Fibroblast of pulmonary artery (primary cell): ENCODE measurements at regions not wholly inside any gene's neighbourhood (a gene's known extent, or its start where the extent isn't known, plus 50 kb on each side); places are given as distances from the start of the nearest gene placed in this dataset.

Source experiments
- DNase-seq: peaks from one replicate; pipeline ENCODE4 v3.0.0-alpha.2; 2010; ENCODE audit warnings: low read depth
- H3K4me3 ChIP-seq: replicated peaks from 2 replicates; pipeline ENCODE4 v1.5.1; 2011; ENCODE audit warnings: low read depth, mild to moderate bottlenecking, control low read depth, low read length, moderate library complexity
- TF ChIP-seq, protein P1 (sequence below): IDR thresholded peaks from 2 replicates; pipeline ENCODE4 v1.5.1; 2011; ENCODE audit warnings: mild to moderate bottlenecking, control low read depth, low read length, inconsistent platforms; ENCODE audit errors: missing control alignments

DNA sequence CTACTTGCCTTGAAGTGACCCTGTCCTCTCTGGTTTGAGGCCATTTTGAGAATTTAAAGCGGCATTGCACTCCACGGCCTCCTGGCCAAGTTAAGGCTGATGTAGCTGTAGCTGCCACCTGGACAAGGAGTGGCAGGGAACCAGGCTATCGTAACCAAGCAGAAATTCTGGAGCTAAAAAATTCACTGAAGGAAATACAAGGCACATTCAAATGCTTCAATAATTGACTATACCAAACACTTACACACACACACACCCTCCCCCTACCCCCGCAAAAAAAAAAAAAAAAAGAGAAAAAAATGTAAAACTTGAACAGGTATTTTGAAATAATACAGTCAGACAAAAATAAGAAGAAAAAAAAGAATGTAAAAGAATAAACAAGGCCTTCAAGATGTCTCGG is 409.0 kb upstream of the SEMA3A start:
- TF ChIP-seq, protein P1, sequence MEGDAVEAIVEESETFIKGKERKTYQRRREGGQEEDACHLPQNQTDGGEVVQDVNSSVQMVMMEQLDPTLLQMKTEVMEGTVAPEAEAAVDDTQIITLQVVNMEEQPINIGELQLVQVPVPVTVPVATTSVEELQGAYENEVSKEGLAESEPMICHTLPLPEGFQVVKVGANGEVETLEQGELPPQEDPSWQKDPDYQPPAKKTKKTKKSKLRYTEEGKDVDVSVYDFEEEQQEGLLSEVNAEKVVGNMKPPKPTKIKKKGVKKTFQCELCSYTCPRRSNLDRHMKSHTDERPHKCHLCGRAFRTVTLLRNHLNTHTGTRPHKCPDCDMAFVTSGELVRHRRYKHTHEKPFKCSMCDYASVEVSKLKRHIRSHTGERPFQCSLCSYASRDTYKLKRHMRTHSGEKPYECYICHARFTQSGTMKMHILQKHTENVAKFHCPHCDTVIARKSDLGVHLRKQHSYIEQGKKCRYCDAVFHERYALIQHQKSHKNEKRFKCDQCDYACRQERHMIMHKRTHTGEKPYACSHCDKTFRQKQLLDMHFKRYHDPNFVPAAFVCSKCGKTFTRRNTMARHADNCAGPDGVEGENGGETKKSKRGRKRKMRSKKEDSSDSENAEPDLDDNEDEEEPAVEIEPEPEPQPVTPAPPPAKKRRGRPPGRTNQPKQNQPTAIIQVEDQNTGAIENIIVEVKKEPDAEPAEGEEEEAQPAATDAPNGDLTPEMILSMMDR = no peak
- no peak for DNase-seq
- no peak overlapping the region for H3K4me3 ChIP-seq

DNA sequence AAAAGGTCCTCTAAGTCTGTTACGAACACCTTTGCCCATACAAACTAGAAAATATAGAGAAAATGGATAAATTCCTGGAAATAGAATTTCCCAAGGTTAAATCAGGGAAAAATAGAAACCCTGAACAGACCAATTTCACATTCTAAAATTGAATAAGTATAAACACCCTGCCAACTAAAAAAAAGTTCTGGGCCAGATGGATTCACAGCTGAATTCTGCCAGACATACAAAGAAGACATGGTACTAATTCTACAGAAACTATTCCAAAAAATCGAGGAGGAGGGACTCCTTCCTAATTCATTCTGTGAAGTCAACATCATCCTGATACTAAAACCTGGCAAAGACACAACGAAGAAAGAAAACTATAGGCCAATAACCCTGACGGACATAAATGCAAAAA is 400.4 kb upstream of the SEMA3A start:
- TF ChIP-seq, protein P1 = no peak
- no peak for DNase-seq
- H3K4me3 ChIP-seq = no peak overlapping the region

DNA sequence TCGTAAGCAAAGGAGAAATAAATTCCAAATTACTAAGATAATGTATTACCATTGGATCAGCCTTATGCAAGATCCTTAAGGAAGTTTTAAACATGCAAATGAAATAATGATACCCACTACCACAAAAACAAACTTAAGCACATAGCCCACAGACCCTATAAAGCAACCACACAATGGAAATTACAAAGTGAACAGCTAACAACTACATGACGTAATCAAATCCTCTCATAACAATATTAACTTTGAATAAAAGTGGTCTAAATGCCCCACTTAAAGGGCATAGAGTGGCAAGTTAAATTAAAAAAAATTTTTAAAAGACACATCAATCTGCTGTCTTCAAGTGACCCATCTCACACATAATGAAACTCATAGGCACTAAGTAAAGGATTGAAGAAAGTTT is 397.3 kb upstream of the SEMA3A start:
- no peak overlapping the region for H3K4me3 ChIP-seq
- no peak for DNase-seq
- TF ChIP-seq, protein P1 = no peak

DNA sequence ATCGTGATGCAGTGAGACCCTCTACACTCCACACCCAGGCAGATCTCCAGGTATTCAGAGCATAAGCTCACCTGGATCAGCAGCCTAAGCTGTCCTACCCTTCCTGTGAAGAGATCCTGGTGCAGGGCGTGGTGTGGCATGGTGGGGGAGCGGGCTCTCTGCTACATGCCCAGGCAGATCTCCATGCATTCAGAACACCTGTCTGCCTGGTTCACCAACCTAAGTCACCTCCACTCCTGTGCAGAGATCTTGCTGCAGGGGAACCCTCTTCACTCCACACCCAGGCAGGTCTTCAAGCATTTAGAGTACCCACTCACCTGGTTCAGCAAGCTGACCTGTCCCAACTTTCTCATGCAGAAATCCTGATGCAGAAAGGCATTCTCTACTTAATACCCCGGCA is 394.4 kb upstream of the SEMA3A start:
- no peak overlapping the region for H3K4me3 ChIP-seq
- DNase-seq = no peak
- TF ChIP-seq, protein P1 = no peak

DNA sequence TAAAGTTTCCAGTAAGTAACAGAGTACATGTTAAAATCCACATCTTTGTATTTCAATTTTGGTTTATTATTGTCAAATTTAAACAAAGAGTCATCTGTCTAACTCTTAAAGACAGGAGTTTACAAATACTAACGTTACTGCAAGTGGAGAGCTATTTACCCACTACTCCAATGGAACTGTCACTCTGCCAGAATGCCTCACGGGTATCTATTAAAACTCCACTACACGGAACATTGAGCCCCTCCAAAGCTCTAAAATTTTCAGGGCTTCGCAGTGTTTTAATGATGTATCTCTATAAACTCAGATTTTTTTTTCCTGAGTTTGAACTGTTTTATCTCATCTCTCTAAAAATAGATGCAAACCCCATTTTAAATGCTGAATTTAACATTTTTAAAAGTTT is 388.7 kb upstream of the SEMA3A start:
- no peak for DNase-seq
- no peak overlapping the region for H3K4me3 ChIP-seq
- TF ChIP-seq, protein P1 = no peak

DNA sequence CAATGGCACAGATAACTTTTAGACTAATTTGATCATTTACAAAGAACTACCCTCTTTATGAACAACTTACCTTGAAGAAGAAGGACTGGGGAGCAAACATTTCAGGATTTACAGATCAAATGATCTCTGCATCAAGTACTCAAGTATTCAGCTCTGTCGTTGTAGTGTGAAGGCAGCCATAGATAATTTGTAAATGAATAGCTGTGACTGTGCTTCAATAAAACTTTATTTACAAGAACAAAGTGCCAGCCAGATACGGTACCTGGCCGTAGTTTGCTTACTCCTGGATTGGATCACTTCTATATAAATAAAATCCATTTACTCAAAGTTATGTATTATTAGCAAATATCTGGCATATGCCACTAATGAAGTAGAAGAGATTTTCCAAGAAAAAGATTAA is 388.2 kb upstream of the SEMA3A start:
- TF ChIP-seq, protein P1 = no peak
- no peak overlapping the region for H3K4me3 ChIP-seq
- no peak for DNase-seq

DNA sequence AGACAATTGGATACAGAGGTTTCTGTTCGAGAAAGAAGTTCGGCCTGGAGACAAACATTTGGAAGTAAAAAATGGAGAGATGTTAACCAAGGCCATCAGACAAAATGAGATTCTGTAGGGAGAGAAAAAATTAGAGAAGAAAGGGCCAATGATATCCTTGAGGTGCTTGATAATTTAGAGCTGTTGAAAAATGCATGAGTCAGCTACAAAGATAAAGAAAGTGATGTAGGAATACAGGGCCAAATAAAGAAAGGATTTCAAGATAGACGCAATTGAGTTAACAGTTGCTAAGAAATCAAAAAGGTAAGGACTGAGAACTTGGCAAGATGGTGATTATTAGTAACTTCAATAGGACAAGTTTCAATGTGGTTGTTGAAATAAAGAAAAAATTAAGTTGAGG is 384.2 kb upstream of the SEMA3A start:
- H3K4me3 ChIP-seq = no peak overlapping the region
- TF ChIP-seq, protein P1 = no peak
- no peak for DNase-seq
